OCI-LY7 (cell line): ENCODE measurements at regions not wholly inside any gene's neighbourhood (a gene's known extent, or its start where the extent isn't known, plus 50 kb on each side); places are given as distances from the start of the nearest gene placed in this dataset.

Source experiments
- CTCF ChIP-seq: fragments of 200-600 bp; sonication (generic); conservative IDR thresholded peaks from 2 replicates; pipeline ENCODE4 v1.5.1; 2014; ENCODE audit warnings: mild to moderate bottlenecking, antibody characterized with exemption, low read length, moderate library complexity, mixed read lengths
- EZH2phosphoT487 ChIP-seq: fragments of 200-600 bp; sonication (generic); IDR thresholded peaks from 2 replicates; pipeline ENCODE4 v1.6.1; 2018; ENCODE audit warnings: low read depth, borderline replicate concordance, mild to moderate bottlenecking, mixed run types, antibody characterized with exemption, low read length, moderate library complexity, mixed read lengths

GRCh38 chr13:79913141-79913827 lies 427.6 kb downstream of the SPRY2 start:
- TF ChIP-seq CTCF (no peak), EZH2phosphoT487 (no peak)
